ENCODE measurements at regions not wholly inside any gene's neighbourhood (a gene's known extent, or its start where the extent isn't known, plus 50 kb on each side); places are given as distances from the start of the nearest gene placed in this dataset.

- H3K36me3 Mint-ChIP-seq, result peaks cover 29% of the 10 kb centered on the region
- H3K27ac Mint-ChIP-seq, result no peak overlapping the region
- no peak for TF ChIP-seq KAT7 (CRISPR knock-in tag; IDR thresholded peaks at IDR 0.05; ENCODE audit: borderline replicate concordance)
- no peak for TF ChIP-seq ZNF423 (CRISPR knock-in tag; IDR thresholded peaks at IDR 0.05)
- TF ChIP-seq NR3C1 (CRISPR knock-in tag; conservative IDR thresholded peaks at IDR 0.05; ENCODE audit: low read depth), result no peak
- TF ChIP-seq FOXP1 (CRISPR knock-in tag; IDR thresholded peaks at IDR 0.05; ENCODE audit: borderline replicate concordance), result no peak
- no peak for TF ChIP-seq ZNF232 (CRISPR knock-in tag; IDR thresholded peaks at IDR 0.05)
- no peak for TF ChIP-seq ARID4B (CRISPR knock-in tag; IDR thresholded peaks at IDR 0.05; ENCODE audit: borderline replicate concordance)
- no peak for TF ChIP-seq MYBL2 (CRISPR knock-in tag; IDR thresholded peaks at IDR 0.05)
- TF ChIP-seq STAT6 (CRISPR knock-in tag; conservative IDR thresholded peaks at IDR 0.05; ENCODE audit: low read depth), result no peak
- TF ChIP-seq GRHL2 (CRISPR knock-in tag; IDR thresholded peaks at IDR 0.05; ENCODE audit: insufficient replicate concordance, severe bottlenecking), result no peak
- TF ChIP-seq TP53 (CRISPR knock-in tag; IDR thresholded peaks at IDR 0.05), result no peak
- no peak for ATAC-seq
- peaks cover 35% of the 10 kb centered on the region for H3K4me1 Mint-ChIP-seq
- H3K4me3 Mint-ChIP-seq, result no peak overlapping the region
- CTCF ChIA-PET, result no interaction called here
- no peak for DNase-seq (ENCODE audit: low spot score)
- no peaks in the 10 kb centered on the region for H3K27me3 Mint-ChIP-seq (ENCODE audit: low read depth)
- POLR2A ChIA-PET, result no interaction called here
- peaks cover 34% of the 10 kb centered on the region for H3K9me3 Mint-ChIP-seq
These were observed 382.0 kb upstream of the ANO3 start for GRCh38 chr11:25949918-25950317.

- no peak for TF ChIP-seq ZNF425 (CRISPR knock-in tag; conservative IDR thresholded peaks at IDR 0.05)
- TF ChIP-seq EMX1 (CRISPR knock-in tag; IDR thresholded peaks at IDR 0.05), result no peak
- H3K36me3 Mint-ChIP-seq, result peaks cover 29% of the 10 kb centered on the region
- no peak overlapping the region for H3K27ac Mint-ChIP-seq
- no peak overlapping the region for H3K4me3 Mint-ChIP-seq
- DNase-seq (ENCODE audit: low spot score) (no peak), ATAC-seq (no peak)
- no peaks in the 10 kb centered on the region for H3K27me3 Mint-ChIP-seq (ENCODE audit: low read depth)
- peaks cover 26% of the 10 kb centered on the region for H3K4me1 Mint-ChIP-seq
- peaks cover 33% of the 10 kb centered on the region for H3K9me3 Mint-ChIP-seq
- CTCF ChIA-PET, result no interaction called here
- POLR2A ChIA-PET, result no interaction called here
These were observed 378.9 kb upstream of the ANO3 start for GRCh38 chr11:25953006-25953405.

- Mint-ChIP-seq H3K27ac (no peak overlapping the region), H3K4me3 (no peak overlapping the region), H3K4me1 (peaks cover 17% of the 10 kb centered on the region), H3K36me3 (no peaks in the 10 kb centered on the region; the same call in 1 of the 2 replicates), H3K27me3 (ENCODE audit: low read depth) (no peaks in the 10 kb centered on the region), H3K9me3 (no peaks in the 10 kb centered on the region; the same call in 1 of the 2 replicates)
- ChIA-PET POLR2A (no interaction called here), CTCF (no interaction called here)
- DNase-seq (ENCODE audit: low spot score), result no peak
- ATAC-seq, result no peak
- TF ChIP-seq ZNF317 (CRISPR knock-in tag; IDR thresholded peaks at IDR 0.05; ENCODE audit: borderline replicate concordance, low read depth), result no peak
- no peak for TF ChIP-seq USF1 (CRISPR knock-in tag; IDR thresholded peaks at IDR 0.05)
- no peak for TF ChIP-seq TCF7 (CRISPR knock-in tag; IDR thresholded peaks at IDR 0.05; ENCODE audit: low read depth)
- no peak for TF ChIP-seq AR (CRISPR knock-in tag; IDR thresholded peaks at IDR 0.05)
- TF ChIP-seq E2F5 (CRISPR knock-in tag; IDR thresholded peaks at IDR 0.05), result no peak
- TF ChIP-seq JAZF1 (CRISPR knock-in tag; IDR thresholded peaks at IDR 0.05), result no peak
These were observed 373.9 kb upstream of the ANO3 start for GRCh38 chr11:25958045-25958444.
